HG03575 (cell line): ENCODE measurements at regions not wholly inside any gene's neighbourhood (a gene's known extent, or its start where the extent isn't known, plus 50 kb on each side); places are given as distances from the start of the nearest gene placed in this dataset.
"Not testable (repeated sequence)": the region's sequence is repeated elsewhere in the genome, so short reads cannot be mapped to it uniquely, and the experiment has no call there.

Experiments used
- ATAC-seq: cut with Tn5 transposase; IDR thresholded peaks from one replicate; pipeline ENCODE4 v1.9.1; 2021; ENCODE audit not compliant: unreplicated experiment, insufficient number of reproducible peaks, low FRiP score; ENCODE audit errors: extremely low read depth

DNA sequence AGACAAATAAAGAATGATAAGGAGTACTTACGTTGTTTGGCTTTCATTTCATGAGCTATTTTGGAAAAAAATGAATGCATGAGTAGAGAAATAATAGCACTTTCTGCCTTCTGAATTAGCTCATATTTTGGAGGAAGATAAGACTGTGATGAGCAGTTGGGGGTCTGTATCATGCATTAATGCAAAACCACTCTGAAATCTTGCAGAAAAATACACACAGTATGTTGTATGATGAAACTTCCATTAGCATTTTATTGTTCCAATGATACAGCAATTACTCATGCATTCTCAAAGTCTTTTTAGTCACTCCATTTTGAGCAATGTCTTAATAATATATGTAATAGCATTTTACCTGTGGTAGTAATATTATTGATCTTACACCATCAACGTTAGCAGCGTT lies 571.0 kb downstream of the CDH8 start:
- ATAC-seq: no peak

DNA sequence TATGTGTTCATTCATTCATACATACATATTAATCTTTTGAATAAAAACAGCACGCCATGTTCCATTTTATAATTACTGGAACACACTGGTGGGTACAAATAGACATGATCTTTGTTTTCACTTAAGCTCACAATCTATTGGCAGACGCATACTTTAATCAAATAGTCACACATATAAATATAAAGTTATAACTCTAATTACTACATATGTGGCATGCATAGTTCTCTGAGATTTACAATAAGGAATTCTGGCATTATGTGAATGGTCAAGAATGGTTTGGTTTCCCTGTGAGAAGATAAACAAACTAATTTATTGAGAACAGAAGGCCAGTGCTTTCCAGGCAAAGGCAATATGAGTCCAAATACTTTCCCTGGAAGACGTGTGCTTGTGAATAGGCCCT lies 576.2 kb downstream of the CDH8 start:
- no peak for ATAC-seq

DNA sequence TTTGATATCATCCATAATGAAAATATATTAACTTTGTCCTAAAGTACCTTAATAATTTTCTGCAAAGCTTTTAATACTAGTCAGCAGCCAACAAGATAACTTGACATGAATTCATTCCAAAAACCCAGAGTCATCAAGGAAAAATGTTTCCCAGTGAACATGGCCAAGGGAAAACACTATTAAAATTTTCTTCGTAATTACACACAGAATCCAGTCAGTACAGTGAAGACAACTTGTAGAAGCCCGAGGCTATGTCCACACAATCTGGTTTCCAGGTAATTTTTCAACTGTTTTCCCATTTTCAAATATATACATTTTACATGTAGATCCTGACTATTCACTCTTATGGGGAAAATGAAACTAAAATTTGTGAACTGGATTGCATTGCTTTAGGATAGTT lies 600.9 kb downstream of the CDH8 start:
- no peak for ATAC-seq

DNA sequence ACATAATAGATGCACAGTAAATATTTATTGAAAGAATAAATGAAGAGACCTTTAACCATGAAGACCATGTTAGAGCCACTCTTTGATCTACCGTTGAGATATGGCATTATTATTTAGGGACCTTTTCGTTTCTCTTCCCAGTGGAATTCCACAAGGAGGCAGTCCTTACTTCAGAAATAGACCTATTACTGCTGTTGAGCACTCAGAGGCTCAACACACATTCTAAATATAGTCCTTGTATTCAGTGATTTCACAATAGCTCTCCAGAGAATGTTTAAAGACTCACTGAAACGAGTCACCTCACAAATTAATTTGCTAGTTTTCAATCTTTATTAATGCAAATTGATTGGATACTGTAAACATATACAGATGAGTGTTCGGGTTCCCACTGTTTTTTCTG lies 603.8 kb downstream of the CDH8 start:
- ATAC-seq: no peak

DNA sequence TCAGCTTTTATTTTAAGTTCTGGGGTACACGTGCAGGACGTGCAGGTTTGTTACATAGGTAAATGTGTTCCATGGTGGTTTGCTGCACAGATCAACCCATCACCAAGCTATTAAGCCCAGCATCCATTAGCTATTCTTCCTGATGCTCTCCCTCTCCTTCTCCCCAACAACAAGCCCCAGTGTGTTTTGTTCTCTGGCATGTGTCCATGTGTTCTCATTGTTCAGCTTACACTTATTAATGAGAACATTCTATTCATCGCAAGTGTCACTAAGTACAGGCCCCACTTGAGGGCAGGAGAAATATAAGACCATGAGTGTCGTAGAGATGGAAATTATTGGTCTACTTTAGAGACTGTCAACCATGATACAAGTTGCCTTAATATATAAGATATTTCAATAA lies 615.1 kb downstream of the CDH8 start:
- no peak for ATAC-seq

DNA sequence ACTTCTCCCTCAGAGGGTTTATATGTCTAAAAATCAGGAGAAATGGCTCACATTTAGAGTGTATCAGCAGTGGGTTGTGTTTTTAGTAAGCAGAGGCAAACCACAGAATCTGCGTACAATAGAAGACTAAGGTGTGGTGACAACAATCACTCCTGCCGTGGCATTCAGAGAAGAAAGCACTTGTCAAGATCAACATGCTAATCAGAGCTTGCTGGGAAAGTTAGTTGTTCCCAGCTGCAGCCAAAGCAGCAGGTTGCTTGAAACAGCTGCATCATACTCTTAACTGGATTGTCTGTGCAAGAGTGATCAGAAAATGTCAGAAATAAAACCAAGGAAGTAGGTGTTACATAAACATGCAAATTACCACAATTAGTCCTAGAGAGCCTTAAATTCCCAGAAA lies 616.4 kb downstream of the CDH8 start:
- ATAC-seq: no peak

DNA sequence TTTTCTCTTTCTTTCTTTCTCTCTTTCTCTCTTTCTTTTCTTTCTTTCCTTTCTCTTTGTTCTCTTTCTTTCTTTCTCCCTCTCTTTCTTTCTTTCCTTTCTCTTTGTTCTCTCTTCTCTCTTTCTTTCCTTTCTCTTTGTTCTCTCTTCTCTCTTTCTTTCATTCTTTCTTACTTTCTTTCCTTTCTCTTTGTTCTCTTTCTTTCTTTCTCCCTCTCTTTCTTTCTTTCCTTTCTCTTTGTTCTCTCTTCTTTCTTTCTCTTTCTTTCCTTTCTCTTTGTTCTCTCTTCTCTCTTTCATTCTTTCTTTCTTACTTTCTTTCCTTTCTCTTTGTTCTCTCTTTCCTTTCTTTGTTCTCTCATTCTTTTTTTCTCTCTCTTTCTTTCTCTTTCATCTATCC lies 617.4 kb downstream of the CDH8 start:
- ATAC-seq: not testable (repeated sequence)

DNA sequence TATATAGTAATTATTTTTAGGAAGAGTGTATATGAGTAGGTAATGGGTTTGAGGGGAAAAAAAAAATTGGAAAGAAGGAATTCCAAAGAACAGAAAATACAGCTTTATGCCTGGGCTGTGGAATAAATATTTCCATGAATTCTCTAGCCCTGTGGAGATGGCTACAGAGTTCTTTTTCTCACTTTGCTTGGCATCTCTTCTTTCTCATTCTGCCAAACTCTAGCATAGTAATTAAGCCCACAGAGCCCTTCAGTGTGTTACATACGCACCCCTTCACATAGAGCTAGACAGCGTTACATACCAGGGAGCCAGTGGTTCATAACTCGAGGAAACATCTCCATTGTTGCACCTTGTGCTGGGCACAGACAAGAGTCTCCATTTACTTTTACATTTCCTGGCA lies 621.1 kb downstream of the CDH8 start:
- no peak for ATAC-seq

DNA sequence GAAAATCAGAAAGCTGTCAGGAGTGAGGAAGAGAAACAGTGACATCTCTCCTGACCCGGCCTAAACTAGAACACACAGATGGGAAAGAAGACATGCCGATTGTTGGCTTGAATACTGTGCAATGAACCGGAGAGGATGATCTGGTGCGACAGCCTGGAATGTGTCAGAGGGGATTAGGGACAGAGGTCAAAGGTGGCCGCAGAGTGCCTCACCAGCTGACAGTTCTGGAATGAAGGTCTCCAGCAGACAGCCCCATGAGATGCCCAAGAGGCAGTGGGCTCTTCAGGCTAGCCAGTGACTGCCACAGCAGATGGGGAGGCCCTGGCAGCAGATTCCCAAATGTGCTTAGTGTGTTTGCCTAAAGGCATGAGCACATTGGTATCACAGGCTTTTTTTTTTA lies 623.2 kb downstream of the CDH8 start:
- no peak for ATAC-seq

DNA sequence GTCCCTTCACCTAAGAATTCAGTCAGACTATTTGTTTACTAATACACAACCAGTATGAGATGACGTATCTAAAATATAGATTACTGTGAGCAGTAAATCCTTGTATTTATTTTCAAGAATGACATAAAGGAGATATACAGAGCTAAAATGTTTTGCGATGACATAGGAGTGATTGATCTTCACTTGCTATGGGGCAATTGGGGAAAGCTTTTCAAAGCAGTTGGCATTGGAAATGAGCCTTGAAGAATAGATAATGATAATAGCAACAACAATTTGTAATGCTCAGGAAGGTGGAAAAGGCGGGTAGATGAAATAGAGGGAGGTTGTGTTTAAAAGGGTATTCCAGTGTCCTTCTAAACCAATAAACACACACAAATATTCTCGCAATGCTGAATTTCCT lies 623.7 kb downstream of the CDH8 start:
- no peak for ATAC-seq

DNA sequence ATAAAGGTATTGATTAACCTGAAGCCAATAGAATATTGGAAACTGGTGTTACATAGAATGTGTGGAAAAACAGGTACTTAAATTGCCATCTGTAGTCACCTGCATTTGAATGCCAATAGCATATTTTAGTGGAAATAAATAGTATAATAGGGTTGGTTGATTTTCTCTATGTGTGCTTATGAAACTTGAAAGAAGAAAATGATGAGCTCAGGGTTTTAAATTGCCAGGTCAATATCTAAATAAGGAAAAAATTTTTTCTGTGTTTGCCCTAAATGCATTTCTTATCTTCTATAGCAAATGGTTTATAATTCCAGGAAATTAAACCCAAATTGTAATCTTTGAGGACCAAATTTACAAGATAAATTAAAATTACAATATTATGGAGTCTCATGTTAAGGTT lies 626.6 kb downstream of the CDH8 start:
- no peak for ATAC-seq

DNA sequence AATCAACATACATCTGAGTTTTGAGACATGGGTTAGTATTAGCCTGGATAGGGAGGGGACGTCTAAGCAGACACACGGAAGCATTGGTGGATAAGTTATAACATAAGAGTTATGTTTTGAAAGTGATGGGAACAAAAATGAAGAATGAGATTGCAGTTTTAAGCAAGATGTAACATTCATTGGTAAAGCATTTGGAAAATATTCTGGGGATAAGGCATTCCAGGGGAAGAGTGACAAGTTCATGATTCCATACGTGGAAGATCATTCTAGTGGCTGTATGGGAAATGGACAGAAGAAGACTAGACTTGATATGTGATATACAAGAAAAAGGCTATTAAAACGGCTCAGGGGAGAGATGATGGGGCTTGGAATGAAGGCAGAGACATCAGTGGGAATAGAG lies 632.9 kb downstream of the CDH8 start:
- ATAC-seq: no peak

DNA sequence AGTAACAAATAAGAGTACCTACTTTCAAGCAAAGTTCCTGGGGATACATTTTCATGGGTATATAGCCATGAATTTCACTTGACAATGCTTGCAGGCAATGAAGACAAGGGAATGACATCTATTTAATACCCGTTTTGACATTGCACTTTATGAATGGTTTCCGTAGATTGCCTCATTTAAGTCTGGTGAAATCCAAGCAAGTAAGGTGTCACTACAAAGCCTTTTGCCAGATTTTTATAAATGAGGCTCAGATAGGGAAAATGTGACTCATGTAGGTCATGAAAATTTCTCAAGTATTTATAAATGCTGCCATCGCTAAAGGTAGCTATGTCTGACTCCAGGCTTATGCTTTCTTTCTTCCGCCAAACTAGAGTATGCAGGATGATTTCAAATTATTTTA lies 644.3 kb downstream of the CDH8 start:
- no peak for ATAC-seq

DNA sequence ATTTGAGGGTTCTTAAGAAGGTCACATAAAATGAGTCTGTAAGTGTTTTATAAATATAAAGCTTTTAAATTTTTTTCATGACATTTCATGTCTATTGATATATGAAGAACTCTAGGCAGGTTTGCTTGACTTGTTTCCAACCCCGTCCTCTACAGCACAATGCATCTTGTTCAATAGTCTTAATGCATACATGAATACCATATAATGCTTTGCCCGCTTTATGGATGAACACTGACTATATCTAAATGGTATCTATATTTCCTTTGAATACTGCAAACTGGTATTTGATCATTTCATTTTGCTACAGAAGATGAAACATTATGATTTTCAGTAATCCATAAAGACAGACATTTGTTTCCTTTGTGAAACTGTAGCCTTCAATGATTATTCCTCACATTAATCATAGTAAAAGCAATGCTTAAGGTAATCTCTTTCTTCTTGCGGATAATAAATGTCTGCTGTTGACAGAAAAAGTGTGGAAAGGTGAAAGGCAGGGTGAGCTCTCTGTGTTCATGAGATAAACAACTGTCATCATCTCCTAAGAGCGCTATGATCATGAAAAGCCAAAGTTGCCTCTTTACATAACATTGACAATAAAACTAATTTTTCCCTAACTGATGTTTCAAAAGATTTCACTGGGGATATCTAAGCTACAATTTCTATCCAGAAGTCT lies 645.1 kb downstream of the CDH8 start:
- ATAC-seq: no peak

DNA sequence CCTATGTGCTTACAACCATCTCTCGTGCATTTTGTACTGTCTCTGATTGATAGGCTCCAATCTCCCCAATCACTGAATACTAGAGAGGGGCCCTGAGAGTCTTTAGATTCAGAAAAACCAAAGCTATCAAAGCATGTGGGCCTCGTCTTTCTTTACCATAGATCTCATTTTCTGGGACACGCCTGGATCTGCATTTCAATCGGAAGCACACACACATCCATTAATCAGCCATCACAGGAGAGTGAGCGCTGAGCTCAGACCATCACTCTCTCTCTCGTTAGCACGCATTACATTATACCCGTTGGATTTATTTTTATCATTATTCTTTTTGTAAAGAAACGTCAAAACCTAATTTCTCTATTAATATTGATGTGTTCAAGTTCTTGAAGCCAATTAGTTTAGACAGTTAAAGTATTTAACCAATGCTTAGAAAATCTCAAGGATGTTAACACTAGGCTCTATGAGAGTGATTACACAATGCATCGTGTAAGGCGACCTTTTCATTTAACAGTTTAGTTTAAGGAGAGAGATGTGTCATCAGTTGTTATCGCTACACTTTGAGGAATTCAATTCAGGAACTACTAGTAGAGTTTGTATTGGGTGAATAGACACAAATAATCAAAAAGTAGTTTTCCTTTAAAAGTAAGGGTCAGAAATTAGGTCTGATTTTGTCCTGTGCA lies 650.7 kb downstream of the CDH8 start:
- no peak for ATAC-seq

DNA sequence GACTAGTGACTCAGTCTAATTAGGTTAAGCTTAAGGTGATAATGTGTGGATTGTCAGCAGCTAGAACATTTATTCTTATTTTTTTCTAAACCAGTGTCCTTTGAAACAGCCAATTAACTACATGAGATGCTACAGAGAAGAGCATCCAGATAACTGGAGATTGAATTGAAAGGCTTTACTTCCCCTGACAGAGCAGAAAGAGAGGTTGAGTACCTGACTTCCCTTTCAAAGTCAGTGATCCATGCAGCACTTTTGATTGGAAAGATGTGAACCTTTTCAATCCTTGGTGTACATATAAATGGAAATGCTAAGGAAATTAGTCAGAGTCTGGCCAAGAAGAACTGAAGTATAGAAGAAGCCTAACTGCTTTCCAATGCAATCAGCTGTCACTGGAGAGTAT lies 653.8 kb downstream of the CDH8 start:
- no peak for ATAC-seq

DNA sequence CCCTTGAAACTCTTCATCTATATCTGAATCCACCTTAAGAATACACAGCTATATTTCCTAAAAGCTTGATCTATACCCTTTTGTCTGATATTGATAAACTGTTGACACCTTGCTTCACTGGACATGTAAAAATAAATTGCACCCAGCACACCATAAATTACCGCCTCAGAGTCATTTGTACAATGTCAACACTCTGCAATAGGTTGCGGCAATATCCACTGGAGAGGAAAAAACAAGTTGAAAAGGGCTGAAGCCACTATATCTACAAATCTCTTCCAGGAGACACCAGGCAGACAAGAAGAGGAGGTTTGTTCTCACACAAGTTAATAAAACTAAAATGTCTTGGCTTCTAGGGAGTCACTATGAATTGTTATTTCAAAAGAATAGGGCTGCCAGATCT lies 656.9 kb downstream of the CDH8 start:
- ATAC-seq: no peak

DNA sequence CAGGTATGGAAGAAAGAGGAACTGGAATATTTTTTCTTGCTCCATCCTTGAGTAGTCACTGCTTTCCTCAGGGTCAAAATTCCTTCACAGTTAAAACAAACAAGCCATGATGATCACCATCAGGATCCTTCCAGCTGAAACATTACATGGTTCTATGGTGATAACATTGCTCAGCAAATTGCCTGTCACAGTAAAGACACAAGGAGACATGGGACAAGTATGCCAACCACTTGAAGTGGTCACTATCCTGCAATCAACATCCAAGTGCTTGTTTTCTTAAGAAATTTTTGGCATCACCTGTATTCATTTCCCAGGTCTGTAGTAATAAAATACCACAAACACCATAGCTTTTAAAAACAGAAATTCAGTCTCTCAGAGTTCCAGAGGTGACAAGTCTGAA lies 662.2 kb downstream of the CDH8 start:
- no peak for ATAC-seq

DNA sequence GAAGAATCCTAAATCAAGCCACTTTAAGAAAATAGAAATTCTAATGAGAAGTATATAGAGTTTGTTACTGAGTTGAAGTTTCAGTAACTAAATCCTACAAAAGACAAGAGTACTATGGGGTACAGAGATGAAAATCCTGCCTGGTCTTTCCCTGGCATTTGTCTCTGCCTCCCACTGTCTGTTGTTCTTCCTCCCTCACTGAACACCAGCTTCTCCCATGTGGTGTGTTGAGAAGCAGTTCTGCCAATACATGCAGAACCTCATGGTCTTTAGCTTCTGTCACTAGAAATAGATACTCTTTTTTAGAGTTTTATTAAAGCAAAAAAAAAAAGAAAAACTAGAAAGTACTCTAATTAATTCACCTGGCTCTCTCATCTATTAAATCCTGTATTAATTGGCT lies 664.4 kb downstream of the CDH8 start:
- no peak for ATAC-seq

DNA sequence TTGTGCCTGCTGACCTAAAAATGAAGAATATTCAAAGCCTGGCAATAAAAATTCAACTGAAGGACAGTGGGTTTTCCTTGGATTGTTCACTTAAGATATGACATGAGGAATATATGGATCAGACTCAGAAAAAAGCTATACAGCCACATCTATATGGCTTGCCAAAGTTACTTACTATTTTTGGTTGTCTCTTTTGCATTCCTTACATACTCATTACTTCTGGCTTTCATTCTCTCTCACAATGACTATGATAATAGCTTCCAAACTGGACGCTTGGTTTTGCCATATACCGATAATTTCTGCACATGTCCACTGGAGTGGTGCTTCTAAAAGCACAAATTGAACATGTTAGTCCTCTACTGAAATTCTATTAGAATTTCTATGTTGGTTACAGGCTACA lies 664.9 kb downstream of the CDH8 start:
- ATAC-seq: no peak

DNA sequence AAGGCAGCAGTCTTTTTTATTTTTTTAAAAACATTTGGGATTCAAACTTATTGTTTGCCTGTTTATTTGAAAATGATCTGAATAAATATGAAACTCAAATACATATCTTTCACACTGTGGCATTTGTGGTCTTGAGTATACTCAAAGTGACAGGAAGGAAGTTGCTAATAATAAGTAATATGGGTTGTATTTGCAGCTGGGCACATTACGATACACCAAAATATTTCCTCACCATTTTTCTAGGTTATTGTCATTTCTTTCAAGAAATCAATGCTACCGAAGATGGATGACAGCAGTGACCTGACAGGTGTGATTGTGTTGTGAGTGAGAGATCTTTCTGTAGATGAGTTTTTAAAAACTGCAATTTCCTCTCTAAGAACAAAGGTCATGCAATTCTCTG lies 665.7 kb downstream of the CDH8 start:
- ATAC-seq: no peak
